WTC11 (cell line): ENCODE measurements at regions not wholly inside any gene's neighbourhood (a gene's known extent, or its start where the extent isn't known, plus 50 kb on each side); places are given as distances from the start of the nearest gene placed in this dataset.
"Not testable (repeated sequence)": the region's sequence is repeated elsewhere in the genome, so short reads cannot be mapped to it uniquely, and the experiment has no call there.

ENCODE experiments used
- ATAC-seq: fragments of 200-7000 bp; cut with Tn5 transposase; 2 replicates; pipeline ENCODE4 v1.10.0; 2021; ENCODE audit warnings: mild to moderate bottlenecking, moderate library complexity
- CTCF ChIA-PET: fragments of 300-600 bp; sonication (Branson Sonifier 250); formaldehyde crosslinking; loops from one replicate; lab custom pipeline; 2021; ENCODE audit warnings: antibody characterized with exemption; lab: Charles Lee
- POLR2A ChIA-PET: fragments of 350-600 bp; sonication (Branson Sonifier 250); formaldehyde crosslinking; loops from one replicate; lab custom pipeline; 2021; ENCODE audit warnings: antibody characterized with exemption; lab: Charles Lee
- DNase-seq: peaks from one replicate; pipeline ENCODE4 v3.0.0; 2021; ENCODE audit warnings: low spot score
- H3K27ac Mint-ChIP-seq: 2 replicates; pipeline ENCODE4 v1.8.0; 2021; ENCODE audit warnings: mixed read lengths
- H3K27me3 Mint-ChIP-seq: 2 replicates; pipeline ENCODE4 v1.8.0; 2021; ENCODE audit warnings: low read depth, mild to moderate bottlenecking, moderate library complexity, mixed read lengths
- H3K36me3 Mint-ChIP-seq: 2 replicates; pipeline ENCODE4 v1.8.0; 2021; ENCODE audit warnings: mixed read lengths
- H3K4me1 Mint-ChIP-seq: 2 replicates; pipeline ENCODE4 v1.8.0; 2022; ENCODE audit warnings: mixed read lengths
- H3K4me3 Mint-ChIP-seq: 2 replicates; pipeline ENCODE4 v1.8.0; 2021; ENCODE audit warnings: mild to moderate bottlenecking, moderate library complexity, mixed read lengths
- H3K9me3 Mint-ChIP-seq: 2 replicates; pipeline ENCODE4 v1.8.0; 2021; ENCODE audit warnings: mixed read lengths
- CBFB ChIP-seq: sonication (generic); formaldehyde crosslinking; IDR thresholded peaks from 2 replicates; pipeline ENCODE4 v1.8.1; 2022; ENCODE audit warnings: mild to moderate bottlenecking, low read depth, missing genetic modification reagents
- CREM ChIP-seq: sonication (generic); formaldehyde crosslinking; IDR thresholded peaks from 2 replicates; pipeline ENCODE4 v1.8.1; 2022; ENCODE audit warnings: mild to moderate bottlenecking, missing genetic modification reagents, moderate library complexity
- GABPB1 ChIP-seq: sonication (generic); formaldehyde crosslinking; IDR thresholded peaks from 2 replicates; pipeline ENCODE4 v1.8.1; 2023; ENCODE audit warnings: mild to moderate bottlenecking, missing genetic modification reagents
- GRHL2 ChIP-seq: fragments of 250-450 bp; sonication (Bioruptor Pico); IDR thresholded peaks from 2 replicates; pipeline ENCODE4 v1.8.0; 2022; ENCODE audit warnings: mild to moderate bottlenecking, moderate library complexity; ENCODE audit not compliant: insufficient replicate concordance, severe bottlenecking
- NFE2L1 ChIP-seq: sonication (generic); formaldehyde crosslinking; IDR thresholded peaks from 2 replicates; pipeline ENCODE4 v1.8.1; 2023; ENCODE audit warnings: missing genetic modification reagents
- NR2C2 ChIP-seq: sonication (generic); formaldehyde crosslinking; IDR thresholded peaks from 2 replicates; pipeline ENCODE4 v1.8.0; 2022; ENCODE audit warnings: mild to moderate bottlenecking, missing genetic modification reagents
- NR3C1 ChIP-seq: sonication (generic); formaldehyde crosslinking; conservative IDR thresholded peaks from 2 replicates; pipeline ENCODE4 v1.8.1; 2023; ENCODE audit warnings: low read depth, mild to moderate bottlenecking, missing genetic modification reagents
- OVOL2 ChIP-seq: fragments of 250-450 bp; sonication (Bioruptor Pico); IDR thresholded peaks from 2 replicates; pipeline ENCODE4 v1.9.0; 2021; ENCODE audit warnings: mild to moderate bottlenecking, borderline replicate concordance
- PRRX2 ChIP-seq: fragments of 250-450 bp; sonication (Bioruptor Pico); IDR thresholded peaks from 2 replicates; pipeline ENCODE4 v1.8.0; 2021; ENCODE audit warnings: mild to moderate bottlenecking
- RELA ChIP-seq: sonication (generic); formaldehyde crosslinking; IDR thresholded peaks from 2 replicates; pipeline ENCODE4 v1.8.1; 2022; ENCODE audit warnings: missing genetic modification reagents, mild to moderate bottlenecking, borderline replicate concordance
- SOX15 ChIP-seq: fragments of 250-450 bp; sonication (Bioruptor Pico); IDR thresholded peaks from 2 replicates; pipeline ENCODE4 v1.9.0; 2021; ENCODE audit warnings: mild to moderate bottlenecking
- SP1 ChIP-seq: sonication (generic); formaldehyde crosslinking; conservative IDR thresholded peaks from 2 replicates; pipeline ENCODE4 v1.8.1; 2022; ENCODE audit warnings: missing genetic modification reagents
- TCF7 ChIP-seq: sonication (generic); formaldehyde crosslinking; IDR thresholded peaks from 2 replicates; pipeline ENCODE4 v1.8.0; 2022; ENCODE audit warnings: mild to moderate bottlenecking, low read depth, missing genetic modification reagents, moderate library complexity
- TP53 ChIP-seq: sonication (generic); formaldehyde crosslinking; IDR thresholded peaks from 2 replicates; pipeline ENCODE4 v1.8.1; 2023; ENCODE audit warnings: mild to moderate bottlenecking, missing genetic modification reagents
- ZBTB21 ChIP-seq: sonication (generic); formaldehyde crosslinking; IDR thresholded peaks from 2 replicates; pipeline ENCODE4 v1.8.1; 2023; ENCODE audit warnings: mild to moderate bottlenecking, missing genetic modification reagents, borderline replicate concordance
- ZNF121 ChIP-seq: sonication (generic); formaldehyde crosslinking; IDR thresholded peaks from 2 replicates; pipeline ENCODE4 v1.8.0; 2023; ENCODE audit warnings: missing genetic modification reagents
- ZNF423 ChIP-seq: fragments of 250-450 bp; sonication (Bioruptor Pico); IDR thresholded peaks from 2 replicates; pipeline ENCODE4 v2.1.2; 2022; ENCODE audit warnings: mild to moderate bottlenecking, moderate library complexity
- TF ChIP-seq, protein P1 (sequence below): sonication (generic); formaldehyde crosslinking; IDR thresholded peaks from 2 replicates; pipeline ENCODE4 v1.8.1; 2023; ENCODE audit warnings: mild to moderate bottlenecking, missing genetic modification reagents, moderate library complexity
- TF ChIP-seq, protein P2 (sequence below): sonication (generic); formaldehyde crosslinking; IDR thresholded peaks from 2 replicates; pipeline ENCODE4 v1.8.1; 2022; ENCODE audit warnings: missing genetic modification reagents, borderline replicate concordance
- TF ChIP-seq, protein P3 (sequence below): sonication (generic); formaldehyde crosslinking; IDR thresholded peaks from 2 replicates; pipeline ENCODE4 v1.8.0; 2022; ENCODE audit warnings: mild to moderate bottlenecking, missing genetic modification reagents
- TF ChIP-seq, protein P4 (sequence below): sonication (generic); formaldehyde crosslinking; IDR thresholded peaks from 2 replicates; pipeline ENCODE4 v1.8.1; 2022; ENCODE audit warnings: low read depth, missing genetic modification reagents, borderline replicate concordance
- TF ChIP-seq, protein P5 (sequence below): sonication (generic); formaldehyde crosslinking; IDR thresholded peaks from 2 replicates; pipeline ENCODE4 v1.8.0; 2023; ENCODE audit warnings: mild to moderate bottlenecking, missing genetic modification reagents
- TF ChIP-seq, protein P6 (sequence below): sonication (generic); formaldehyde crosslinking; IDR thresholded peaks from 2 replicates; pipeline ENCODE4 v1.8.1; 2022; ENCODE audit warnings: mild to moderate bottlenecking, moderate library complexity, missing genetic modification reagents

DNA sequence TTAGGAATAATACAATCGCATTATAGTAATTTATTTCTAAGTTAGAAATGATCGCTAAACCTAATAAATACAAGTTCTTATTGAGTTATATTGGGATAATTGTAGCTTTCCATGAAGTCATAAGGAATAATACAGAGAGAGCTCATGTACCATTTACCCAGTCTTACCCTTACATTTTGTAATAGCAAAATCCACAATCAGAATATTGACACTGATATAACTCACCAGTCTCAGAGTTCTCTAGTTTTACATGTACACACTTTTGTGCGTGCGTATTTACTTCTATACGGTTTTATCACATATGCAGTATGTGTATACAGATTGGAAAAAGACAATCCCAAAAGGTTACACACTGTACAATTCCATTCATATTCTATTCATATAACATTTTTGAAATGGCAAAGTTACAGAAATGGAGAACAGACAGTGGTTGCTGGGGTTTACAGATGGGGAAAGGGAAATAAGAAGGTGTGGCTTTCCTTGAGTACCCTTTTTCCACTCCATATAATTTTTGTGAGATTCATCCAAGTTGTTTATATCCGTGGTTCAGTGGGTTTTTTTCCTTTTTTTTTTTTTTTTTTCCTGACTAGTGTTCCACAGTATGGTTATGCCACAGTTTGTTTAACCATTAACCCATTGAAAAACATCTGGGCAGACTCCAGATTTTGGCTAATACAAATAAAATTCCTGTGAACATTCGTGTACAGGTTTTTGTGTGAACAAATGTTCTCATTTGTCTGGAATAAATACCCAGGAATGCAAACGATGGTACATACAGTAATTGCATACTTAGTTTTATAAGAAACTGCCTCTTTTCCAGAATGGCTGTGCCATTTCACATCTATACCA lies 117.2 kb downstream of the HNMT start (continued):
- TF ChIP-seq, protein P1, sequence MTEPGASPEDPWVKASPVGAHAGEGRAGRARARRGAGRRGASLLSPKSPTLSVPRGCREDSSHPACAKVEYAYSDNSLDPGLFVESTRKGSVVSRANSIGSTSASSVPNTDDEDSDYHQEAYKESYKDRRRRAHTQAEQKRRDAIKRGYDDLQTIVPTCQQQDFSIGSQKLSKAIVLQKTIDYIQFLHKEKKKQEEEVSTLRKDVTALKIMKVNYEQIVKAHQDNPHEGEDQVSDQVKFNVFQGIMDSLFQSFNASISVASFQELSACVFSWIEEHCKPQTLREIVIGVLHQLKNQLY (CRISPR knock-in tag) = no peak
- no peak for TF ChIP-seq TP53 (CRISPR knock-in tag)
- TF ChIP-seq OVOL2 (CRISPR knock-in tag) = no peak
- no peak for TF ChIP-seq ZNF121 (CRISPR knock-in tag)
- TF ChIP-seq CREM (CRISPR knock-in tag) = no peak
- TF ChIP-seq, protein P2, sequence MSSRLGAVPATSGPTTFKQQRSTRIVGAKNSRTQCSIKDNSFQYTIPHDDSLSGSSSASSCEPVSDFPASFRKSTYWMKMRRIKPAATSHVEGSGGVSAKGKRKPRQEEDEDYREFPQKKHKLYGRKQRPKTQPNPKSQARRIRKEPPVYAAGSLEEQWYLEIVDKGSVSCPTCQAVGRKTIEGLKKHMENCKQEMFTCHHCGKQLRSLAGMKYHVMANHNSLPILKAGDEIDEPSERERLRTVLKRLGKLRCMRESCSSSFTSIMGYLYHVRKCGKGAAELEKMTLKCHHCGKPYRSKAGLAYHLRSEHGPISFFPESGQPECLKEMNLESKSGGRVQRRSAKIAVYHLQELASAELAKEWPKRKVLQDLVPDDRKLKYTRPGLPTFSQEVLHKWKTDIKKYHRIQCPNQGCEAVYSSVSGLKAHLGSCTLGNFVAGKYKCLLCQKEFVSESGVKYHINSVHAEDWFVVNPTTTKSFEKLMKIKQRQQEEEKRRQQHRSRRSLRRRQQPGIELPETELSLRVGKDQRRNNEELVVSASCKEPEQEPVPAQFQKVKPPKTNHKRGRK (CRISPR knock-in tag) = no peak

DNA sequence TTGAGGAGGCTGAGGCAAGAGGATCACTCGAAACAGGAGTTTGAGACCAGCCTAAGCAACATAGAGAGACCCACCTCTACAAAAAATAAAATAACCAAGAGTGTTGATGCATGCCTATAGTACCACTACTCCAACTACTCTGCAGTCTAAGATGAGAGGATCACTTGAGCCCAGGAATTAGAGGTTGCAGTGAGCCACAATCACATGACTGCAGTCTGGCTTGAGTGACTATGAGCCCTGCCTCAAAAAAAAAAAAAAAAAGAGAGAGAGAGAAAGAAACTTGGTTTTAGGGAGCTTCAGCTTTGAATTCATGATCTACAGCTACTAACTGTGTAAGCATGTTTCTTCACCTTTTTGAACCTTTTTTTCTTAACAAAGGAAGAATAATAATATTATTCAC lies 119.9 kb downstream of the HNMT start:
- Mint-ChIP-seq H3K27ac (no peak overlapping the region), H3K36me3 (no peaks in the 10 kb centered on the region), H3K4me1 (no peaks in the 10 kb centered on the region), H3K9me3 (no peaks in the 10 kb centered on the region), H3K4me3 (no peak overlapping the region), H3K27me3 (no peaks in the 10 kb centered on the region)
- no peak for DNase-seq
- ATAC-seq = no peak
- ChIA-PET POLR2A (no interaction called here), CTCF (no interaction called here)
- TF ChIP-seq NFE2L1 (CRISPR knock-in tag) (no peak), SOX15 (CRISPR knock-in tag) (no peak), GABPB1 (CRISPR knock-in tag) (no peak), ZNF423 (CRISPR knock-in tag) (no peak), NR2C2 (CRISPR knock-in tag) (no peak), ZBTB21 (no peak), CREM (CRISPR knock-in tag) (no peak), CBFB (CRISPR knock-in tag) (no peak), RELA (no peak), TCF7 (CRISPR knock-in tag) (no peak), NR3C1 (CRISPR knock-in tag) (no peak), PRRX2 (CRISPR knock-in tag) (no peak), GRHL2 (CRISPR knock-in tag) (no peak), SP1 (CRISPR knock-in tag) (no peak)
- TF ChIP-seq, protein P3, sequence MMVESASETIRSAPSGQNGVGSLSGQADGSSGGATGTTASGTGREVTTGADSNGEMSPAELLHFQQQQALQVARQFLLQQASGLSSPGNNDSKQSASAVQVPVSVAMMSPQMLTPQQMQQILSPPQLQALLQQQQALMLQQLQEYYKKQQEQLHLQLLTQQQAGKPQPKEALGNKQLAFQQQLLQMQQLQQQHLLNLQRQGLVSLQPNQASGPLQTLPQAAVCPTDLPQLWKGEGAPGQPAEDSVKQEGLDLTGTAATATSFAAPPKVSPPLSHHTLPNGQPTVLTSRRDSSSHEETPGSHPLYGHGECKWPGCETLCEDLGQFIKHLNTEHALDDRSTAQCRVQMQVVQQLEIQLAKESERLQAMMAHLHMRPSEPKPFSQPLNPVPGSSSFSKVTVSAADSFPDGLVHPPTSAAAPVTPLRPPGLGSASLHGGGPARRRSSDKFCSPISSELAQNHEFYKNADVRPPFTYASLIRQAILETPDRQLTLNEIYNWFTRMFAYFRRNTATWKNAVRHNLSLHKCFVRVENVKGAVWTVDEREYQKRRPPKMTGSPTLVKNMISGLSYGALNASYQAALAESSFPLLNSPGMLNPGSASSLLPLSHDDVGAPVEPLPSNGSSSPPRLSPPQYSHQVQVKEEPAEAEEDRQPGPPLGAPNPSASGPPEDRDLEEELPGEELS (CRISPR knock-in tag) = no peak
- TF ChIP-seq, protein P4, sequence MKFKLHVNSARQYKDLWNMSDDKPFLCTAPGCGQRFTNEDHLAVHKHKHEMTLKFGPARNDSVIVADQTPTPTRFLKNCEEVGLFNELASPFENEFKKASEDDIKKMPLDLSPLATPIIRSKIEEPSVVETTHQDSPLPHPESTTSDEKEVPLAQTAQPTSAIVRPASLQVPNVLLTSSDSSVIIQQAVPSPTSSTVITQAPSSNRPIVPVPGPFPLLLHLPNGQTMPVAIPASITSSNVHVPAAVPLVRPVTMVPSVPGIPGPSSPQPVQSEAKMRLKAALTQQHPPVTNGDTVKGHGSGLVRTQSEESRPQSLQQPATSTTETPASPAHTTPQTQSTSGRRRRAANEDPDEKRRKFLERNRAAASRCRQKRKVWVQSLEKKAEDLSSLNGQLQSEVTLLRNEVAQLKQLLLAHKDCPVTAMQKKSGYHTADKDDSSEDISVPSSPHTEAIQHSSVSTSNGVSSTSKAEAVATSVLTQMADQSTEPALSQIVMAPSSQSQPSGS (CRISPR knock-in tag) = no peak
- TF ChIP-seq, protein P5, sequence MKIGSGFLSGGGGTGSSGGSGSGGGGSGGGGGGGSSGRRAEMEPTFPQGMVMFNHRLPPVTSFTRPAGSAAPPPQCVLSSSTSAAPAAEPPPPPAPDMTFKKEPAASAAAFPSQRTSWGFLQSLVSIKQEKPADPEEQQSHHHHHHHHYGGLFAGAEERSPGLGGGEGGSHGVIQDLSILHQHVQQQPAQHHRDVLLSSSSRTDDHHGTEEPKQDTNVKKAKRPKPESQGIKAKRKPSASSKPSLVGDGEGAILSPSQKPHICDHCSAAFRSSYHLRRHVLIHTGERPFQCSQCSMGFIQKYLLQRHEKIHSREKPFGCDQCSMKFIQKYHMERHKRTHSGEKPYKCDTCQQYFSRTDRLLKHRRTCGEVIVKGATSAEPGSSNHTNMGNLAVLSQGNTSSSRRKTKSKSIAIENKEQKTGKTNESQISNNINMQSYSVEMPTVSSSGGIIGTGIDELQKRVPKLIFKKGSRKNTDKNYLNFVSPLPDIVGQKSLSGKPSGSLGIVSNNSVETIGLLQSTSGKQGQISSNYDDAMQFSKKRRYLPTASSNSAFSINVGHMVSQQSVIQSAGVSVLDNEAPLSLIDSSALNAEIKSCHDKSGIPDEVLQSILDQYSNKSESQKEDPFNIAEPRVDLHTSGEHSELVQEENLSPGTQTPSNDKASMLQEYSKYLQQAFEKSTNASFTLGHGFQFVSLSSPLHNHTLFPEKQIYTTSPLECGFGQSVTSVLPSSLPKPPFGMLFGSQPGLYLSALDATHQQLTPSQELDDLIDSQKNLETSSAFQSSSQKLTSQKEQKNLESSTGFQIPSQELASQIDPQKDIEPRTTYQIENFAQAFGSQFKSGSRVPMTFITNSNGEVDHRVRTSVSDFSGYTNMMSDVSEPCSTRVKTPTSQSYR (CRISPR knock-in tag) = no peak
- TF ChIP-seq, protein P6, sequence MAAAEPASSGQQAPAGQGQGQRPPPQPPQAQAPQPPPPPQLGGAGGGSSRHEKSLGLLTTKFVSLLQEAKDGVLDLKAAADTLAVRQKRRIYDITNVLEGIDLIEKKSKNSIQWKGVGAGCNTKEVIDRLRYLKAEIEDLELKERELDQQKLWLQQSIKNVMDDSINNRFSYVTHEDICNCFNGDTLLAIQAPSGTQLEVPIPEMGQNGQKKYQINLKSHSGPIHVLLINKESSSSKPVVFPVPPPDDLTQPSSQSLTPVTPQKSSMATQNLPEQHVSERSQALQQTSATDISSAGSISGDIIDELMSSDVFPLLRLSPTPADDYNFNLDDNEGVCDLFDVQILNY (CRISPR knock-in tag) = no peak

DNA sequence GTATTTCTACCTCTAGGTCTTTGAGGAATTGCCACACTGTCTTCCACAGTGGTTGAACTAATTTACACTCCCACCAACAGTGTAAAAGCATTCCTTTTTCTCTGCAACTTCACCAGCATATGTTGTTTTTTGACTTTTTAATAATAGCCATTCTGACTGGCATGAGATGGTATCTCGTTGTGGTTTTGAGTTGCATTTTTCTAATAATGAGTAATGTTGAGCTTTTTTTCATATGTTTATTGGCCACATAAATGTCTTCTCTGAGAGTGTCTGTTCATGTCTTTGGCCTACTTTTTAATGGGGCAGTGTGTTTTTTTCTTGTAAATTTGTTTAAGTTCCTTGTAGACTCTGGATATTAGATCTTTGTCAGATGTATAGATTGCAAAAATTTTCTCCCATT lies 121.2 kb downstream of the HNMT start:
- H3K4me1 Mint-ChIP-seq, DNase-seq, CTCF ChIA-PET, ATAC-seq, POLR2A ChIA-PET, H3K27ac Mint-ChIP-seq, H3K9me3 Mint-ChIP-seq, H3K4me3 Mint-ChIP-seq, H3K27me3 Mint-ChIP-seq, H3K36me3 Mint-ChIP-seq: not testable (repeated sequence)
